HAP-1 (cell line): ENCODE measurements at regions not wholly inside any gene's neighbourhood (a gene's known extent, or its start where the extent isn't known, plus 50 kb on each side); places are given as distances from the start of the nearest gene placed in this dataset.

Experiments
- DNase-seq, 2 experiments: peaks; one replicate each; pipeline ENCODE4 v3.0.0-alpha.2; 2016 to 2020; ENCODE audit warnings: low spot score in 2 of 2
- H3K27me3 ChIP-seq: fragments of 250-450 bp; sonication (Bioruptor Pico); 2 replicates; pipeline ENCODE4 v1.5.1; 2020; ENCODE audit warnings: low read depth, mild to moderate bottlenecking, moderate library complexity
- H3K36me3 ChIP-seq: fragments of 250-450 bp; sonication (Bioruptor Pico); replicated peaks from 2 replicates; pipeline ENCODE4 v1.5.1; 2020; ENCODE audit warnings: mild to moderate bottlenecking
- H3K4me1 ChIP-seq: fragments of 250-450 bp; sonication (Bioruptor Pico); 2 replicates; pipeline ENCODE4 v1.5.1; 2020; ENCODE audit warnings: mild to moderate bottlenecking
- H3K4me3 ChIP-seq: fragments of 250-450 bp; sonication (Bioruptor Pico); 2 replicates; pipeline ENCODE4 v1.5.1; 2020; ENCODE audit warnings: mild to moderate bottlenecking, moderate library complexity
- H3K9me3 ChIP-seq: fragments of 250-450 bp; sonication (Bioruptor Pico); 2 replicates; pipeline ENCODE4 v1.5.1; 2020; ENCODE audit warnings: mild to moderate bottlenecking, moderate library complexity
- in situ Hi-C: fragments of 300-500 bp; cut with MboI; formaldehyde crosslinking; loops from 3 replicates; pipeline ENCODE4 v1.14.3; 2020; ENCODE audit warnings: low sequenced_read_pairs, inconsistent platforms, mixed read lengths

GRCh38 chr2:193276069-193276468, 1081.3 kb upstream of the TMEFF2 start:
- no peaks in the 10 kb centered on the region for H3K27me3 ChIP-seq
- no peak overlapping the region for H3K4me3 ChIP-seq
- in situ Hi-C loops = no loop called here
- DNase-seq = no peak
- no peaks in the 10 kb centered on the region for H3K4me1 ChIP-seq
- no peaks in the 10 kb centered on the region for H3K36me3 ChIP-seq
- no peaks in the 10 kb centered on the region for H3K9me3 ChIP-seq

GRCh38 chr2:193272011-193272410, 1077.3 kb upstream of the TMEFF2 start:
- DNase-seq = no peak
- in situ Hi-C loops = no loop called here
- Histone ChIP-seq H3K36me3 (no peaks in the 10 kb centered on the region), H3K9me3 (no peaks in the 10 kb centered on the region), H3K27me3 (no peaks in the 10 kb centered on the region), H3K4me1 (peaks cover 3% of the 10 kb centered on the region), H3K4me3 (no peak overlapping the region)

GRCh38 chr2:193270816-193271215, 1076.1 kb upstream of the TMEFF2 start:
- Histone ChIP-seq H3K4me1 (peaks cover 3% of the 10 kb centered on the region), H3K27me3 (no peaks in the 10 kb centered on the region), H3K9me3 (no peaks in the 10 kb centered on the region), H3K36me3 (no peaks in the 10 kb centered on the region), H3K4me3 (no peak overlapping the region)
- in situ Hi-C loops = no loop called here
- DNase-seq = no peak

GRCh38 chr2:193267496-193268002, 1072.8 kb upstream of the TMEFF2 start:
- Histone ChIP-seq H3K9me3 (no peaks in the 10 kb centered on the region), H3K4me3 (no peak overlapping the region), H3K27me3 (no peaks in the 10 kb centered on the region), H3K36me3 (no peaks in the 10 kb centered on the region), H3K4me1 (peaks cover 3% of the 10 kb centered on the region)
- in situ Hi-C loops = no loop called here
- peak in 1 of 2 experiments; percentile 91 for DNase-seq

GRCh38 chr2:193253014-193253530, 1058.3 kb upstream of the TMEFF2 start:
- Histone ChIP-seq H3K4me1 (no peaks in the 10 kb centered on the region; the same call in 1 of the 2 replicates), H3K36me3 (no peaks in the 10 kb centered on the region), H3K9me3 (no peaks in the 10 kb centered on the region), H3K4me3 (no peak overlapping the region), H3K27me3 (no peaks in the 10 kb centered on the region)
- no peak for DNase-seq
- in situ Hi-C loops = no loop called here

- Histone ChIP-seq H3K4me1 (no peaks in the 10 kb centered on the region; the same call in 1 of the 2 replicates), H3K27me3 (no peaks in the 10 kb centered on the region), H3K9me3 (no peaks in the 10 kb centered on the region), H3K36me3 (no peaks in the 10 kb centered on the region), H3K4me3 (no peak overlapping the region)
- in situ Hi-C loops = no loop called here
- no peak for DNase-seq
Measured at GRCh38 chr2:193251909-193252308, 1057.2 kb upstream of the TMEFF2 start.

- in situ Hi-C loops = no loop called here
- no peaks in the 10 kb centered on the region for H3K36me3 ChIP-seq
- no peak for DNase-seq
- H3K9me3 ChIP-seq = no peaks in the 10 kb centered on the region
- no peaks in the 10 kb centered on the region for H3K27me3 ChIP-seq
- H3K4me3 ChIP-seq = no peak overlapping the region
- H3K4me1 ChIP-seq = no peaks in the 10 kb centered on the region; the same call in 1 of the 2 replicates
Measured at GRCh38 chr2:193250389-193250788, 1055.7 kb upstream of the TMEFF2 start.

- H3K27me3 ChIP-seq = no peaks in the 10 kb centered on the region
- no peak for DNase-seq
- H3K4me1 ChIP-seq = no peaks in the 10 kb centered on the region
- H3K36me3 ChIP-seq = no peaks in the 10 kb centered on the region
- H3K4me3 ChIP-seq = no peak overlapping the region
- H3K9me3 ChIP-seq = no peaks in the 10 kb centered on the region
- in situ Hi-C loops = no loop called here
Measured at GRCh38 chr2:193240752-193241151, 1046.0 kb upstream of the TMEFF2 start.

- Histone ChIP-seq H3K4me1 (no peaks in the 10 kb centered on the region), H3K9me3 (no peaks in the 10 kb centered on the region), H3K36me3 (no peaks in the 10 kb centered on the region), H3K4me3 (no peak overlapping the region), H3K27me3 (no peaks in the 10 kb centered on the region)
- DNase-seq = no peak
- in situ Hi-C loops = no loop called here
Measured at GRCh38 chr2:193231634-193232033, 1036.9 kb upstream of the TMEFF2 start.

GRCh38 chr2:193228276-193228675, 1033.5 kb upstream of the TMEFF2 start:
- H3K4me3 ChIP-seq = no peak overlapping the region
- DNase-seq = no peak
- no peaks in the 10 kb centered on the region for H3K4me1 ChIP-seq
- H3K36me3 ChIP-seq = no peaks in the 10 kb centered on the region
- in situ Hi-C loops = no loop called here
- H3K27me3 ChIP-seq = no peaks in the 10 kb centered on the region
- no peaks in the 10 kb centered on the region for H3K9me3 ChIP-seq

GRCh38 chr2:193222454-193222853, 1027.7 kb upstream of the TMEFF2 start:
- H3K4me3 ChIP-seq = no peak overlapping the region
- H3K27me3 ChIP-seq = no peaks in the 10 kb centered on the region
- no peaks in the 10 kb centered on the region for H3K9me3 ChIP-seq
- no peak for DNase-seq
- no peaks in the 10 kb centered on the region for H3K4me1 ChIP-seq
- in situ Hi-C loops = no loop called here
- no peaks in the 10 kb centered on the region for H3K36me3 ChIP-seq

GRCh38 chr2:193219413-193219812, 1024.7 kb upstream of the TMEFF2 start:
- Histone ChIP-seq H3K36me3 (no peaks in the 10 kb centered on the region), H3K4me3 (no peak overlapping the region), H3K27me3 (no peaks in the 10 kb centered on the region), H3K9me3 (no peaks in the 10 kb centered on the region), H3K4me1 (no peaks in the 10 kb centered on the region)
- DNase-seq = no peak
- in situ Hi-C loops = no loop called here

GRCh38 chr2:193201583-193201982, 1006.9 kb upstream of the TMEFF2 start:
- Histone ChIP-seq H3K36me3 (no peaks in the 10 kb centered on the region), H3K27me3 (no peaks in the 10 kb centered on the region), H3K4me3 (no peak overlapping the region), H3K4me1 (no peaks in the 10 kb centered on the region), H3K9me3 (no peaks in the 10 kb centered on the region)
- DNase-seq = no peak
- in situ Hi-C loops = no loop called here

- in situ Hi-C loops = no loop called here
- Histone ChIP-seq H3K4me1 (no peaks in the 10 kb centered on the region), H3K27me3 (no peaks in the 10 kb centered on the region), H3K9me3 (no peaks in the 10 kb centered on the region), H3K4me3 (no peak overlapping the region), H3K36me3 (no peaks in the 10 kb centered on the region)
- no peak for DNase-seq
Measured at GRCh38 chr2:193199322-193199721, 1004.6 kb upstream of the TMEFF2 start.

GRCh38 chr2:193187816-193188215, 993.1 kb upstream of the TMEFF2 start:
- in situ Hi-C loops = no loop called here

More at GRCh38 chr2:193187816-193188215, 993.1 kb upstream of the TMEFF2 start:
- Histone ChIP-seq H3K4me1 (no peaks in the 10 kb centered on the region), H3K4me3 (no peak overlapping the region), H3K36me3 (no peaks in the 10 kb centered on the region), H3K27me3 (no peaks in the 10 kb centered on the region), H3K9me3 (no peaks in the 10 kb centered on the region)
- DNase-seq = no peak
